RWPE1 (cell line): ENCODE measurements at regions not wholly inside any gene's neighbourhood (a gene's known extent, or its start where the extent isn't known, plus 50 kb on each side); places are given as distances from the start of the nearest gene placed in this dataset.

Experiments used
- CTCF ChIA-PET: fragments of 350-600 bp; sonication (Branson Sonifier 250); formaldehyde crosslinking; extraction: SDS; loops from one replicate; lab custom pipeline; 2021; lab: Yijun Ruan, JAX
- POLR2A ChIA-PET: fragments of 400-600 bp; formaldehyde crosslinking; extraction: SDS; loops from one replicate; lab custom pipeline; 2020; ENCODE audit warnings: antibody characterized with exemption; ENCODE audit not compliant: low non-redundant PET; lab: Yijun Ruan, JAX
- DNase-seq: peaks from one replicate; pipeline ENCODE4 v3.0.0; 2012; ENCODE audit warnings: low spot score
- H3K27ac ChIP-seq: fragments of 450-650 bp; 2 replicates; pipeline ENCODE4 v1.5.1; 2017
- CTCF ChIP-seq: fragments of 450-650 bp; conservative IDR thresholded peaks from 2 replicates; pipeline ENCODE4 v1.5.1; 2017; ENCODE audit warnings: low read depth, mild to moderate bottlenecking

DNA sequence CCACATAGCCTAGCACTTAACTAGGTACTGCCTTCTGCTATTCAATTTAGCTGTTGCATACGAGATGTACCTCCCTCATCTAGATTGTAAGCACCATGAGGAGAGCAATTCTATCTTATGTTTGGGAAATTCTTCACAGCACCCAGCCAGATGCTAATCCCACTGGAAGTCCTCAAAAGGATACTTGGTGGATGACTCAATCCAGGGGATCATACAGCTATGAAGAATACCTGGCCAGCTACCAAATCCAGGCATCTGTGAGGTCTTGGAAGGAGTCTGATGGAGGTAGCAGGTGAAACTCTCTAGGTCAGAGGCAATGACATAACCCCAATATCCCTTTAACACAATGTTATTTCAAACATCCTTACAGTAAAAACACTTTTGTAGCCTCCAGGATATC lies 167.8 kb upstream of the NCAM1 start:
- POLR2A ChIA-PET = no interaction called here
- CTCF ChIA-PET = interaction anchor here (0.5 kb wide), 1 partner anchor 354 kb away, joined by 3 read pairs; no protein-coding TSS in a partner anchor
- no peak overlapping the region for H3K27ac ChIP-seq

DNA sequence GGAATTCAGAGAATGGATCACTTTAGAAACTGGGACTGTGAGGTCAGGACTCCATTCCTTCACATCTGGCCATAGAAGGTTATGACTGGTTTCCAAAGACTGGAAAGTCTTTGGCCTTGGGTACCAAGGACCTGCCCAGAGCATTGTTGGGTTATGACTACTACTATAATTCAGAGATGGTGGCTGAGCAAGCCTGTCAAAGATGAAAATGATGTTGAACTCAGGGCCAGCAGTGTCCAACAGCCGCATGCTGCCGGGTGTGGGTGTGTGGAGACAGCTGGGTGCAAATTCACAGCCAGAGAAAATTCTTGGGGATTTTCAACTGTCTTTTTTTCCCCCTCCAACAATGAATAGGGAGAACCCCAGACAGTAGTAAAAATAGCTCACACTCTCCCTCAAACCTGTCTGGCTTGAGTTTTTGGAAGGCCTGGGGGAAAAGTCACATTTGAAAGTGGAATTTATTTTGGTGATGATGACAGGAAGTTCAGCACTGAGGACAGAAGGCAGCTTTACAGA lies 166.8 kb upstream of the NCAM1 start:
- no peak overlapping the region for H3K27ac ChIP-seq
- ChIA-PET POLR2A (no interaction called here), CTCF (interaction anchor here (0.6 to 2.7 kb wide), 10 partner anchors 8 to 748 kb away, joined by 3 to 12 read pairs (median 3); no protein-coding TSS in a partner anchor)
- no peak for DNase-seq
- no peak for TF ChIP-seq CTCF

More for the DNA sequence above, 167.8 kb upstream of the NCAM1 start:
- TF ChIP-seq CTCF = no peak
- peak; percentile 23 for DNase-seq

DNA sequence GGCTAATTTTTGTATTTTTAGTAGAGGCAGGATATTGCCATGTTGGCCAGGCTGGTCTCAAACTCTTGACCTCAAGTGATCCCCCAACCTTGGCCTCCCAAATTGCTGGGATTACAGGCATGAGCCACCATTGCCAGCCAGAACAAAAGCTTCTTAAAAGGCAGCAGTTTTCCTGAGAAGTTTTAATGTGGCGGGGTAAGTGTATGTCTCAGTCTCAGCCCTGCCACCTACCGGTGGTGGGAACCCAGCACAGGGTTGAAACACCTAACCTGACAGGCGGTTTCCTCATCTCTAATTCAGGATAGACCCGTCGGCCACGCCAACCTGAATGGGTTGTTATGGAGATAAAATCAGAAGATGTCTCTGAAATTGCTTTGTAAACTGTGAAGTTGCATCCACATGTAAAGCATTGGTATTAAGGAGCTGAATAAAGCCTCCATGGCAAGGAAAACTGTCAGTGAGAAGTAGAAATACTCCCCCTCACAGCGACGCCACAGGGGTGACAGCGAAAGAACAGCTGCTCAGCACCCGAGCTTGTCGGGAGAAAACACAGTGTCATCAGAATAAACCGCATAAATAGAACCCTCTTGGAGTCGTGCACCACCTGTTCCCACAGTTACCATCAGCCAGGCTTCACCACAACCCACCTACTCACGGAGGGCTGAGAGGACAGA lies 165.9 kb upstream of the NCAM1 start:
- CTCF ChIA-PET = interaction anchor here (0.6 to 2.7 kb wide), 10 partner anchors 9 to 557 kb away, joined by 3 to 9 read pairs (median 3); no protein-coding TSS in a partner anchor
- peak; percentile 40 for TF ChIP-seq CTCF
- DNase-seq = peak; percentile 70
- POLR2A ChIA-PET = no interaction called here
- no peak overlapping the region for H3K27ac ChIP-seq

DNA sequence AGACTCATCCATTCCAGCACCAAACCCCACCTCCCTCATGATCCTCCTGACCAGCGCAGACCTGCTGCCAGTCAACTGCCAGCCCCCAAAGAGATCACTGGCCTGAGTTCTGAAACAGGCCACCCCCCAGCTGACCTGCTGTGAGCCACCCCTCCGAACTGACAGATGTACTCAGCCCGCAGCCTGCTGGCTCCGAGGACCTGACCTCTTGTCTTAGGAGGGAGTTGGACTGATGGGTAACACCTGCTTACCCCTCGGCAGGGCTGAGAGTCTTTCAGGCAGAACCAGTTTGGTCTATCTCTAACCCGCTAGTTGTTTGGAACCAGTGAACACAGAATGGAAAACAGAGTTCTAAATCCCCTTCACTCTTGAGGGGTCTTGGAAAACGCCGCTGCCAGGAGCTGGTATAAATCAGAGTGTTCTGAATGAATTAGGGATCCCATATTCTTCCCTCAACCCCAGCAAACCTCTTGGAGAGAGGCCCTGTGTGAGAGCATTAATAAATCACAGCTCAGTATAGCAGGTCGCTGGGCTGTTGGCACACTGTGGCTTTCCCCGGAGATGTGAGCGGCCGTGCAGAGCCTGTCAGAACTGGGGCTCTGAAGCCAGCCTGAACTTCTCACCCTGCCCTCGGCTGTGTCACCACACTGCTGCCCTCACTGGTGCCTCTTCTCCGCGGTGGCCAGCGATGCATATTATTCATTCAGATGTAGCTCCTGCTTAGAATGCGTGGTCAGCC lies 165.1 kb upstream of the NCAM1 start:
- no peak for TF ChIP-seq CTCF
- no peak overlapping the region for H3K27ac ChIP-seq
- ChIA-PET POLR2A (no interaction called here), CTCF (interaction anchor here (0.6 to 2.7 kb wide), 4 partner anchors 9 to 351 kb away, joined by 3 to 9 read pairs (median 6); no protein-coding TSS in a partner anchor)
- DNase-seq = no peak

- no peak overlapping the region for H3K27ac ChIP-seq
- CTCF ChIA-PET = no interaction called here
- POLR2A ChIA-PET = no interaction called here
- TF ChIP-seq CTCF = no peak
- DNase-seq = no peak
Measured at GRCh38 chr11:112797092-112797491, 164.1 kb upstream of the NCAM1 start.

DNA sequence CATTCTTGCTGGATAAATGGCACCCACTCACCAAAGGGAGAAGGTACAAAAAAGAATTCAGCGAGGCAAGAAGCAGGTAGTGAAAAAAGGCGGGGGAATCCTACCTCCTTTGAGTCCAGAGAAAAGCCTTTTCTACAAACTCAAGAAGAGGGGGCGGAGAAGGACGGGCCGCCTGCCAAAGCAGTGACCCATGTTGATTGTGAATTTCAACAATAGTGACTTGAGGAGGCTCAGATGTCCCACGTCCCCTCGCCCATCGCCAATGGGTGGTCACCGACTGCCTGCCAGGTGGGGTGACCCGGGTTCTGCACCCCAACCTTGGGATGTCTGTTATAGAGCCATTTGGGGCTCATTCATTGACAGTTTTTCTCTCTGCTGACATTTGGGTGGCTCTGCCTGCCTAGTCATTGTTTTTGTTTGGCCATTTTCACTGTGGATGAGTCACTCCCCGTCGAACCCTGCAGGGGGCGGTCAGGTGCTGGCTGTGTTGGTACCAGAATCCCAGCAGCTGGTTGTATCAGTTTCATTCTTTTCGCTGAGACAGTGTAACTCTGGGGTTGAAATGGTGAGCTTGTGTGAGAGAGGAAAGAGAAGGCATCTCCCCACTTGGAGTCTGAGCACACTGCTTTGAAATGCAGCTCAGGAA lies 163.4 kb upstream of the NCAM1 start:
- H3K27ac ChIP-seq = no peak overlapping the region
- TF ChIP-seq CTCF = no peak
- no peak for DNase-seq
- ChIA-PET POLR2A (no interaction called here), CTCF (interaction anchor here (0.6 kb wide), 1 partner anchor 9 kb away, joined by 3 read pairs; no protein-coding TSS in a partner anchor)
